ENCODE measurements at regions not wholly inside any gene's neighbourhood (a gene's known extent, or its start where the extent isn't known, plus 50 kb on each side); places are given as distances from the start of the nearest gene placed in this dataset.

DNA sequence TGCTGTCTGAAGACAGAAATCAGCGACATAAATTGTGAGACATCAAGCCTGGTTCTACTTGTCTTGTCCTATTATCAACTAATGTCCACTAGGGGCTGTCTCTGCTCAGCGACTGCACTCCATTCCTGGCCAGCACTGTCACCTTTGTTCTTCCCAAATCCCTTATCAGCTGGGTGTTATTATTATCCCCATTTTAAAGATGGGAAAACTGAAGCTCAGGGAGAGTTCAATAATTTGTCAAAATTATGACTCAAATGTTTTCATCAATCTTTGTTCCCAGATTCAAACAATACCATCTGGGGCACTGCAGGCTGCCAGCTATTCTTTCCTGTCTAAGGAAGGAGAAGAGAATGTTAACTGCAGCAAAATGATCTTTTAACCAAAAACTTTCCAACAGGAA, 431.6 kb upstream of the NFE2L3 start:
- Histone ChIP-seq H3K27me3 (no peaks in the 10 kb centered on the region), H3K27ac (no peak overlapping the region), H3K4me3 (no peak overlapping the region), H3K36me3 (replicated peaks in 1 of 2) (no peaks in the 10 kb centered on the region), H3K9me3 (replicated peaks in 1 of 3) (no peaks in the 10 kb centered on the region), H3K4me1 (replicated peaks in 1 of 2) (peaks cover 4% of the 10 kb centered on the region in 2 donors)
- intact Hi-C loops (cut with DNase I) = loop anchor here in 1 of 2 donors (10.0 kb wide), 1 partner anchor 124 kb away; no protein-coding TSS in a partner anchor
- no peak for TF ChIP-seq POLR2A (IDR thresholded peaks at IDR 0.05)
- TF ChIP-seq, protein P1, sequence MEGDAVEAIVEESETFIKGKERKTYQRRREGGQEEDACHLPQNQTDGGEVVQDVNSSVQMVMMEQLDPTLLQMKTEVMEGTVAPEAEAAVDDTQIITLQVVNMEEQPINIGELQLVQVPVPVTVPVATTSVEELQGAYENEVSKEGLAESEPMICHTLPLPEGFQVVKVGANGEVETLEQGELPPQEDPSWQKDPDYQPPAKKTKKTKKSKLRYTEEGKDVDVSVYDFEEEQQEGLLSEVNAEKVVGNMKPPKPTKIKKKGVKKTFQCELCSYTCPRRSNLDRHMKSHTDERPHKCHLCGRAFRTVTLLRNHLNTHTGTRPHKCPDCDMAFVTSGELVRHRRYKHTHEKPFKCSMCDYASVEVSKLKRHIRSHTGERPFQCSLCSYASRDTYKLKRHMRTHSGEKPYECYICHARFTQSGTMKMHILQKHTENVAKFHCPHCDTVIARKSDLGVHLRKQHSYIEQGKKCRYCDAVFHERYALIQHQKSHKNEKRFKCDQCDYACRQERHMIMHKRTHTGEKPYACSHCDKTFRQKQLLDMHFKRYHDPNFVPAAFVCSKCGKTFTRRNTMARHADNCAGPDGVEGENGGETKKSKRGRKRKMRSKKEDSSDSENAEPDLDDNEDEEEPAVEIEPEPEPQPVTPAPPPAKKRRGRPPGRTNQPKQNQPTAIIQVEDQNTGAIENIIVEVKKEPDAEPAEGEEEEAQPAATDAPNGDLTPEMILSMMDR (IDR thresholded peaks at IDR 0.05) = peak; percentile 27 to 52 (median 38)
- WGBS, 4 donors = 47 to 55% (median 50%) methylated on average over 2 of the region's 2 CpGs
- DNase-seq = peak in 3 of 7 donors; percentile 16 to 55 (median 26)

DNA sequence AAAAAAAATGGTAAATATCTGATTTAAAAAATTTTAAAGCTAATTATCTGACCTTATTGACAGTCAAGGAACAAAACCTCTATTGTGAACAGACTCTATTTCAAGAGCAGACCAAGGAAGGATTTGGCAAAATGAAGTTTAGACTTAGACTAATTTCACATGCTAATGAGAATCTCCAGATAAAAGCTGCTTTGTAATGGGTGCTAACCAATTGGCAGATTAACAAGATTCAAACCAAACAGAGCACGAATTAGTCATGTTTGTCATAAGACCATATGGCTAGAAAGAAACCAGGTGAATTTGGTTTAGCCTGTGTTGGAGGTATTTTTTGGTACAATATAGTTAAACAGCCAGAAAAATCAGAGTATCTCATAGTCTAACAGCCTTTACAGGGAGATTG, 429.1 kb upstream of the NFE2L3 start:
- H3K36me3 ChIP-seq (replicated peaks in 1 of 2) = no peaks in the 10 kb centered on the region
- H3K9me3 ChIP-seq (replicated peaks in 1 of 3) = no peaks in the 10 kb centered on the region
- no peak for DNase-seq
- H3K27me3 ChIP-seq = no peaks in the 10 kb centered on the region
- 46 to 79% (median 73%) methylated on average over 1 of the region's 1 CpG for WGBS, 4 donors
- peaks cover 9 to 11% of the 10 kb centered on the region in 2 donors for H3K4me1 ChIP-seq (replicated peaks in 1 of 2)
- TF ChIP-seq POLR2A (IDR thresholded peaks at IDR 0.05) = no peak
- TF ChIP-seq, protein P1 (IDR thresholded peaks at IDR 0.05) = no peak
- intact Hi-C loops (cut with DNase I) = loop anchor here in 1 of 2 donors (10.0 kb wide), 1 partner anchor 122 kb away; no protein-coding TSS in a partner anchor
- no peak overlapping the region for H3K4me3 ChIP-seq
- H3K27ac ChIP-seq = no peak overlapping the region

DNA sequence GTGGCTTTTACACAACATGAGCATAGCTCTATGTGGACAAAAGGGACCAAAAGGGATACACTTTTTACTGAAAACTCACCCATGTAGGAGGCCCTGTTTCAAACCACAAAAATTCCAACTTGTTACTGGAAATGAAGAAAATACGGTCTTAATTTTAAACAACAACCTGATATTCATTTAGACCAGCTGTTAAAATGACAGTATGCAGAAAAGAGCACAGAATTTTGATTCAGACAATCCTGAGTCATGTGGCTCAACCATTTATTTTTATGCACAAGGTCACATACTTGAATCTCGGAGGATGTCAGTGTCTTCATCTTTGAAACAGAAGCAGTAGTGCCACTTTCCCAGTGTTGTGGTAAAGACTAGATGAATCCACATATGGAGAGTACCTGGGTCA, 426.5 kb upstream of the NFE2L3 start:
- 39 to 70% (median 45%) methylated on average over 2 of the region's 2 CpGs for WGBS, 4 donors

GRCh38 chr7:25726170-25726780, 425.7 kb upstream of the NFE2L3 start:
- 65 to 79% (median 76%) methylated on average over 8 of the region's 8 CpGs for WGBS, 4 donors
- peak overlapping the region in 1 of 5 donors; percentile 13 for H3K27ac ChIP-seq

More for the DNA sequence above, 426.5 kb upstream of the NFE2L3 start:
- no peak for DNase-seq
- Histone ChIP-seq H3K4me3 (no peak overlapping the region), H3K27me3 (no peaks in the 10 kb centered on the region), H3K36me3 (replicated peaks in 1 of 2) (no peaks in the 10 kb centered on the region), H3K27ac (peak overlapping the region in 1 of 5 donors; percentile 13), H3K9me3 (replicated peaks in 1 of 3) (no peaks in the 10 kb centered on the region), H3K4me1 (replicated peaks in 1 of 2) (peaks cover 9 to 11% of the 10 kb centered on the region in 2 donors)
- TF ChIP-seq POLR2A (IDR thresholded peaks at IDR 0.05) = no peak
- TF ChIP-seq, protein P1 (IDR thresholded peaks at IDR 0.05) = no peak
- intact Hi-C loops (cut with DNase I) = loop anchor here in 1 of 2 donors (10.0 kb wide), 1 partner anchor 119 kb away; no protein-coding TSS in a partner anchor

More at GRCh38 chr7:25726170-25726780, 425.7 kb upstream of the NFE2L3 start:
- no peaks in the 10 kb centered on the region for H3K9me3 ChIP-seq (replicated peaks in 1 of 3)
- H3K4me3 ChIP-seq = no peak overlapping the region
- H3K27me3 ChIP-seq = no peaks in the 10 kb centered on the region
- peaks cover 9 to 11% of the 10 kb centered on the region in 2 donors for H3K4me1 ChIP-seq (replicated peaks in 1 of 2)
- no peak for TF ChIP-seq POLR2A (IDR thresholded peaks at IDR 0.05)
- TF ChIP-seq, protein P1 (IDR thresholded peaks at IDR 0.05) = no peak
- no peaks in the 10 kb centered on the region for H3K36me3 ChIP-seq (replicated peaks in 1 of 2)
- intact Hi-C loops (cut with DNase I) = loop anchor here in 1 of 2 donors (10.0 kb wide), 1 partner anchor 119 kb away; no protein-coding TSS in a partner anchor
- DNase-seq = no peak

All from adrenal gland (tissue), 9 donors.